Stomach (tissue), 4 donors: ENCODE measurements at regions not wholly inside any gene's neighbourhood (a gene's known extent, or its start where the extent isn't known, plus 50 kb on each side); places are given as distances from the start of the nearest gene placed in this dataset.
"Not testable (repeated sequence)": the region's sequence is repeated elsewhere in the genome, so short reads cannot be mapped to it uniquely, and the experiment has no call there.

Experiments used
- EP300 ChIP-seq: sonication (generic); formaldehyde crosslinking; IDR thresholded peaks from one replicate; pipeline ENCODE4 v1.6.1; 2017; ENCODE audit warnings: antibody characterized with exemption
- POLR2A ChIP-seq, 4 donors: fragments of 450-650 bp; IDR thresholded peaks; one replicate each; pipeline ENCODE4 v1.6.1; 2016; ENCODE audit warnings: antibody characterized with exemption in 4 of 4, control low read depth in 2 of 4, mild to moderate bottlenecking in 1 of 4, moderate library complexity in 1 of 4
- TF ChIP-seq, protein P1 (sequence below), 7 experiments: fragments of 450-650 bp in 4 of 7; fragments of 200-600 bp in 3 of 7; sonication (generic) in 3 of 7; IDR thresholded peaks; one replicate each; pipeline ENCODE4 v1.5.1; 2016 to 2019; ENCODE audit warnings: antibody characterized with exemption in 7 of 7, control low read depth in 2 of 7, mild to moderate bottlenecking in 1 of 7

GRCh38 chr15:68496751-68497150 is 64.8 kb upstream of the ITGA11 start:
- TF ChIP-seq EP300; POLR2A (IDR thresholded peaks at IDR 0.05): not testable (repeated sequence)
- TF ChIP-seq, protein P1, sequence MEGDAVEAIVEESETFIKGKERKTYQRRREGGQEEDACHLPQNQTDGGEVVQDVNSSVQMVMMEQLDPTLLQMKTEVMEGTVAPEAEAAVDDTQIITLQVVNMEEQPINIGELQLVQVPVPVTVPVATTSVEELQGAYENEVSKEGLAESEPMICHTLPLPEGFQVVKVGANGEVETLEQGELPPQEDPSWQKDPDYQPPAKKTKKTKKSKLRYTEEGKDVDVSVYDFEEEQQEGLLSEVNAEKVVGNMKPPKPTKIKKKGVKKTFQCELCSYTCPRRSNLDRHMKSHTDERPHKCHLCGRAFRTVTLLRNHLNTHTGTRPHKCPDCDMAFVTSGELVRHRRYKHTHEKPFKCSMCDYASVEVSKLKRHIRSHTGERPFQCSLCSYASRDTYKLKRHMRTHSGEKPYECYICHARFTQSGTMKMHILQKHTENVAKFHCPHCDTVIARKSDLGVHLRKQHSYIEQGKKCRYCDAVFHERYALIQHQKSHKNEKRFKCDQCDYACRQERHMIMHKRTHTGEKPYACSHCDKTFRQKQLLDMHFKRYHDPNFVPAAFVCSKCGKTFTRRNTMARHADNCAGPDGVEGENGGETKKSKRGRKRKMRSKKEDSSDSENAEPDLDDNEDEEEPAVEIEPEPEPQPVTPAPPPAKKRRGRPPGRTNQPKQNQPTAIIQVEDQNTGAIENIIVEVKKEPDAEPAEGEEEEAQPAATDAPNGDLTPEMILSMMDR (IDR thresholded peaks at IDR 0.05), result not testable (repeated sequence)
